T47D (cell line): ENCODE measurements at regions not wholly inside any gene's neighbourhood (a gene's known extent, or its start where the extent isn't known, plus 50 kb on each side); places are given as distances from the start of the nearest gene placed in this dataset.

Experiments used
- DNase-seq, 2 experiments: peaks; one replicate each; pipeline versions ENCODE4 v3.0.0 to v3.0.0-alpha.2; 2011 to 2012; ENCODE audit warnings: low read depth in 1 of 2, low spot score in 1 of 2
- JUND ChIP-seq: IDR thresholded peaks from 2 replicates; pipeline ENCODE4 v1.6.1; 2012; ENCODE audit warnings: low read depth
- in situ Hi-C: cut with HindIII; loops from 2 replicates; pipeline ENCODE4 v1.10.0; 2016; ENCODE audit warnings: low sequenced_read_pairs, low pct_unique_long_range_greater_than_20kb

- DNase-seq, result no peak
These were observed 54.7 kb downstream of the GLUD2 start for GRCh38 chrX:121102101-121102500.

GRCh38 chrX:121103381-121103780 lies 56.0 kb downstream of the GLUD2 start:
- DNase-seq, result no peak
- TF ChIP-seq JUND, result no peak
- in situ Hi-C loops, result no loop called here

More at GRCh38 chrX:121102101-121102500, 54.7 kb downstream of the GLUD2 start:
- in situ Hi-C loops, result no loop called here
- TF ChIP-seq JUND, result no peak

- TF ChIP-seq JUND, result no peak
- no peak for DNase-seq
- in situ Hi-C loops, result no loop called here
These were observed 59.2 kb downstream of the GLUD2 start for GRCh38 chrX:121106484-121107235.

- no peak for DNase-seq
- TF ChIP-seq JUND, result no peak
- in situ Hi-C loops, result no loop called here
These were observed 62.6 kb downstream of the GLUD2 start for GRCh38 chrX:121109986-121110385.

GRCh38 chrX:121110536-121110935 lies 63.1 kb downstream of the GLUD2 start:
- TF ChIP-seq JUND, result no peak
- DNase-seq, result no peak
- in situ Hi-C loops, result no loop called here

GRCh38 chrX:121114691-121115090 lies 67.3 kb downstream of the GLUD2 start:
- in situ Hi-C loops, result no loop called here
- DNase-seq, result no peak
- no peak for TF ChIP-seq JUND

- in situ Hi-C loops, result no loop called here
- DNase-seq, result no peak
- TF ChIP-seq JUND, result no peak
These were observed 73.5 kb downstream of the GLUD2 start for GRCh38 chrX:121120690-121121605.

- no peak for DNase-seq
- in situ Hi-C loops, result no loop called here
- TF ChIP-seq JUND, result no peak
These were observed 74.9 kb downstream of the GLUD2 start for GRCh38 chrX:121122332-121122731.

- no peak for DNase-seq
- in situ Hi-C loops, result no loop called here
- TF ChIP-seq JUND, result no peak
These were observed 81.8 kb downstream of the GLUD2 start for GRCh38 chrX:121128925-121129877.

- no peak for TF ChIP-seq JUND
- no peak for DNase-seq
- in situ Hi-C loops, result no loop called here
These were observed 85.3 kb downstream of the GLUD2 start for GRCh38 chrX:121132675-121133074.

- in situ Hi-C loops, result no loop called here
- no peak for DNase-seq
- no peak for TF ChIP-seq JUND
These were observed 88.2 kb downstream of the GLUD2 start for GRCh38 chrX:121135488-121136207.
